IMR-90 (cell line): ENCODE measurements at regions not wholly inside any gene's neighbourhood (a gene's known extent, or its start where the extent isn't known, plus 50 kb on each side); places are given as distances from the start of the nearest gene placed in this dataset.

Experiments
- ATAC-seq: fragments of 200-7000 bp; cut with Tn5 transposase; 2 replicates; pipeline ENCODE4 v1.9.1; 2020; ENCODE audit warnings: low read depth, mild to moderate bottlenecking, moderate library complexity
- BruUV-seq: library from RNA; stranded (reverse); fragments of 400-500 nt; replicated peaks from 2 replicates; lab custom pipeline; 2021; lab: Mats Ljungman, UMichigan
- CTCF ChIA-PET: fragments of 300-600 bp; formaldehyde crosslinking; extraction: SDS; loops from one replicate; lab custom pipeline; 2021; ENCODE audit warnings: antibody characterized with exemption; lab: Yijun Ruan, JAX
- POLR2A ChIA-PET: fragments of 300-600 bp; sonication (Branson Sonifier 250); formaldehyde crosslinking; loops from one replicate; lab custom pipeline; 2022; ENCODE audit warnings: antibody characterized with exemption; ENCODE audit not compliant: unreplicated experiment; lab: Charles Lee
- DNase-seq: peaks from one replicate; pipeline ENCODE4 v3.0.0; 2013
- H2AFZ ChIP-seq: replicated peaks from 2 replicates; pipeline ENCODE3; 2013; ENCODE audit warnings: low read length, mild to moderate bottlenecking; ENCODE audit not compliant: poor library complexity
- H2AK5ac ChIP-seq: 2 replicates; pipeline ENCODE4 v1.6.1; 2013; ENCODE audit warnings: low read depth, low read length, inconsistent platforms
- H2AK9ac ChIP-seq: replicated peaks from 2 replicates; pipeline ENCODE3; 2013; ENCODE audit warnings: mild to moderate bottlenecking, low read depth, low read length, moderate library complexity; ENCODE audit not compliant: poor library complexity
- H2BK120ac ChIP-seq: 2 replicates; pipeline ENCODE4 v1.6.1; 2013; ENCODE audit warnings: low read depth, low read length, inconsistent platforms
- H2BK15ac ChIP-seq: 3 replicates; pipeline ENCODE4 v1.6.1; 2013; ENCODE audit warnings: low read depth, low read length, inconsistent platforms
- H2BK20ac ChIP-seq: 2 replicates; pipeline ENCODE4 v1.6.1; 2013; ENCODE audit warnings: low read depth, mild to moderate bottlenecking, inconsistent platforms, low read length, moderate library complexity
- H2BK5ac ChIP-seq: 2 replicates; pipeline ENCODE4 v1.6.1; 2013; ENCODE audit warnings: mild to moderate bottlenecking, low read depth, low read length, inconsistent platforms; ENCODE audit not compliant: poor library complexity, severe bottlenecking
- H3K14ac ChIP-seq: replicated peaks from 2 replicates; pipeline ENCODE4 v1.6.1; 2013; ENCODE audit warnings: low read depth, low read length, inconsistent platforms
- H3K18ac ChIP-seq: 2 replicates; pipeline ENCODE4 v1.6.1; 2013; ENCODE audit warnings: low read depth, low read length, control low read depth
- H3K23ac ChIP-seq: 2 replicates; pipeline ENCODE4 v1.6.1; 2013; ENCODE audit warnings: low read depth, low read length, inconsistent platforms
- H3K27ac ChIP-seq: 2 replicates; pipeline ENCODE4 v1.5.1; 2013; ENCODE audit warnings: mild to moderate bottlenecking, control low read depth, low read length; ENCODE audit not compliant: insufficient read depth
- H3K27me3 ChIP-seq: 2 replicates; pipeline ENCODE4 v1.6.1; 2013; ENCODE audit warnings: low read length; ENCODE audit not compliant: control insufficient read depth, insufficient read depth
- H3K36me3 ChIP-seq: 2 replicates; pipeline ENCODE4 v1.6.1; 2013; ENCODE audit warnings: low read length, mixed read lengths; ENCODE audit not compliant: control insufficient read depth, insufficient read depth
- H3K4ac ChIP-seq: 2 replicates; pipeline ENCODE4 v1.6.1; 2013; ENCODE audit warnings: low read depth, low read length, inconsistent platforms
- H3K4me1 ChIP-seq: 2 replicates; pipeline ENCODE4 v1.6.1; 2013; ENCODE audit warnings: low read length, mixed read lengths; ENCODE audit not compliant: control insufficient read depth, insufficient read depth
- H3K4me2 ChIP-seq: 2 replicates; pipeline ENCODE4 v1.6.1; 2013; ENCODE audit warnings: low read depth, mild to moderate bottlenecking, control low read depth, low read length, moderate library complexity
- H3K4me3 ChIP-seq: 2 replicates; pipeline ENCODE4 v1.5.1; 2013; ENCODE audit warnings: low read depth, mild to moderate bottlenecking, control low read depth, low read length, moderate library complexity; ENCODE audit not compliant: insufficient read depth
- H3K56ac ChIP-seq: 2 replicates; pipeline ENCODE4 v1.6.1; 2013; ENCODE audit warnings: low read length, inconsistent platforms; ENCODE audit not compliant: insufficient read depth; ENCODE audit errors: extremely low read depth
- H3K79me1 ChIP-seq, 2 experiments: 2 replicates each; pipeline ENCODE4 v1.6.1; 2013; ENCODE audit warnings: low read length in 2 of 2, inconsistent platforms in 1 of 2, low read depth in 1 of 2
- H3K9ac ChIP-seq: 2 replicates; pipeline ENCODE4 v1.6.1; 2013; ENCODE audit warnings: low read depth, low read length, control low read depth
- H3K9me1 ChIP-seq: 2 replicates; pipeline ENCODE4 v1.6.1; 2013; ENCODE audit warnings: low read length, inconsistent platforms; ENCODE audit not compliant: insufficient read depth
- H3K9me3 ChIP-seq: 2 replicates; pipeline ENCODE4 v1.6.1; 2013; ENCODE audit warnings: low read length; ENCODE audit not compliant: control insufficient read depth, insufficient read depth
- H4K20me1 ChIP-seq: 2 replicates; pipeline ENCODE4 v1.6.1; 2013; ENCODE audit warnings: low read length, inconsistent platforms; ENCODE audit not compliant: insufficient read depth
- H4K5ac ChIP-seq: 2 replicates; pipeline ENCODE4 v1.6.1; 2013; ENCODE audit warnings: mild to moderate bottlenecking, low read depth, low read length, control low read depth
- H4K8ac ChIP-seq, 2 experiments: 2 replicates each; pipeline ENCODE4 v1.6.1; 2013; ENCODE audit warnings: low read depth in 2 of 2, low read length in 2 of 2, control low read depth in 1 of 2, inconsistent platforms in 1 of 2
- H4K91ac ChIP-seq: 2 replicates; pipeline ENCODE4 v1.6.1; 2013; ENCODE audit warnings: low read depth, low read length, inconsistent platforms; ENCODE audit not compliant: insufficient read depth
- BHLHE40 ChIP-seq: fragments of 150-350 bp; IDR thresholded peaks from 2 replicates; pipeline ENCODE4 v1.6.1; 2016; ENCODE audit warnings: mild to moderate bottlenecking, low read depth, low read length
- CEBPB ChIP-seq: IDR thresholded peaks from 2 replicates; pipeline ENCODE4 v1.6.1; 2012; ENCODE audit warnings: low read depth, low read length, improper control_type of control experiment
- CHD1 ChIP-seq: IDR thresholded peaks from 2 replicates; pipeline ENCODE4 v1.6.1; 2012; ENCODE audit warnings: low read depth, low read length, improper control_type of control experiment
- CTCF ChIP-seq: conservative IDR thresholded peaks from 2 replicates; pipeline ENCODE4 v1.5.1; 2012; ENCODE audit warnings: mild to moderate bottlenecking, low read depth, low read length, improper control_type of control experiment
- ELK1 ChIP-seq: fragments of 150-350 bp; IDR thresholded peaks from 2 replicates; pipeline ENCODE4 v1.6.1; 2016; ENCODE audit warnings: low read depth, mild to moderate bottlenecking, low read length, moderate library complexity, borderline replicate concordance
- FOS ChIP-seq: fragments of 150-350 bp; IDR thresholded peaks from 2 replicates; pipeline ENCODE4 v1.6.1; 2016; ENCODE audit warnings: low read depth, low read length
- MAFK ChIP-seq: IDR thresholded peaks from 2 replicates; pipeline ENCODE4 v1.6.1; 2012; ENCODE audit warnings: low read depth, low read length, improper control_type of control experiment
- MAZ ChIP-seq: IDR thresholded peaks from 2 replicates; pipeline ENCODE4 v1.6.1; 2012; ENCODE audit warnings: low read depth, mild to moderate bottlenecking, low read length, improper control_type of control experiment, moderate library complexity, borderline replicate concordance
- MXI1 ChIP-seq: IDR thresholded peaks from 2 replicates; pipeline ENCODE4 v1.6.1; 2012; ENCODE audit warnings: low read depth, mild to moderate bottlenecking, low read length, moderate library complexity, borderline replicate concordance
- NFE2L2 ChIP-seq: fragments of 150-350 bp; IDR thresholded peaks from 2 replicates; pipeline ENCODE4 v1.6.1; 2016; ENCODE audit warnings: low read depth, mild to moderate bottlenecking, low read length
- POLR2A ChIP-seq: IDR thresholded peaks from 2 replicates; pipeline ENCODE4 v1.6.1; 2012; ENCODE audit warnings: mild to moderate bottlenecking, low read depth, low read length
- RAD21 ChIP-seq: IDR thresholded peaks from 2 replicates; pipeline ENCODE4 v1.6.1; 2012; ENCODE audit warnings: low read length, improper control_type of control experiment
- RCOR1 ChIP-seq: IDR thresholded peaks from 2 replicates; pipeline ENCODE4 v1.6.1; 2012; ENCODE audit warnings: mild to moderate bottlenecking, low read length, improper control_type of control experiment; ENCODE audit not compliant: insufficient replicate concordance
- RFX5 ChIP-seq: IDR thresholded peaks from 2 replicates; pipeline ENCODE4 v1.8.0; 2012; ENCODE audit warnings: low read depth, mild to moderate bottlenecking, low read length, moderate library complexity
- SMC3 ChIP-seq: fragments of 150-350 bp; IDR thresholded peaks from 2 replicates; pipeline ENCODE4 v1.6.1; 2016; ENCODE audit warnings: low read depth, mild to moderate bottlenecking, antibody characterized with exemption, low read length, moderate library complexity
- USF2 ChIP-seq: fragments of 150-350 bp; IDR thresholded peaks from 2 replicates; pipeline ENCODE4 v1.6.1; 2017; ENCODE audit warnings: mild to moderate bottlenecking, antibody characterized with exemption, low read length, low read depth
- WGBS, 2 experiments: methylation state at CpG; one replicate each; pipeline versions ENCODE4 v1.1.5 to v1.1.7; 2013; ENCODE audit warnings: missing lambda C conversion rate in 2 of 2; ENCODE audit not compliant: insufficient read length in 1 of 2; ENCODE audit errors: extremely low coverage in 2 of 2; 5-methylcytosine and 5-hydroxymethylcytosine counted together
- dilution Hi-C: fragments of 300-500 bp; cut with HindIII; formaldehyde crosslinking; loops from one replicate; pipeline ENCODE4 v1.14.3; 2018; ENCODE audit warnings: low sequenced_read_pairs; ENCODE audit not compliant: unreplicated experiment
- in situ Hi-C: fragments of 300-500 bp; cut with MboI; formaldehyde crosslinking; loops from 3 replicates; pipeline ENCODE4 v1.14.3; 2019; ENCODE audit warnings: low sequenced_read_pairs, inconsistent platforms, mixed read lengths
- intact Hi-C: fragments of 100-400 bp; cut with micrococcal nuclease; formaldehyde crosslinking; loops from 2 replicates; pipeline ENCODE4 v1.10.0; 2022

GRCh38 chr4:165627128-165627527 lies 245.9 kb upstream of the TLL1 start:
- Histone ChIP-seq H2BK120ac (no peak overlapping the region), H3K4me2 (no peak overlapping the region), H3K27me3 (no peaks in the 10 kb centered on the region), H2BK20ac (no peak overlapping the region), H4K91ac (no peak overlapping the region), H3K4me3 (no peak overlapping the region), H3K9me1 (no peaks in the 10 kb centered on the region), H3K9me3 (peaks cover 8% of the 10 kb centered on the region), H3K14ac (no peak overlapping the region), H4K20me1 (no peaks in the 10 kb centered on the region), H2BK15ac (no peak overlapping the region), H3K23ac (no peak overlapping the region), H3K18ac (no peak overlapping the region), H4K5ac (no peak overlapping the region), H2AK9ac (no peak overlapping the region), H3K9ac (no peak overlapping the region), H2BK5ac (no peak overlapping the region), H3K79me1 (no peaks in the 10 kb centered on the region), H4K8ac (no peak overlapping the region), H3K27ac (no peak overlapping the region), H3K56ac (no peak overlapping the region), H3K4ac (no peak overlapping the region), H3K36me3 (no peaks in the 10 kb centered on the region), H2AK5ac (no peak overlapping the region), H2AFZ (no peak overlapping the region), H3K4me1 (no peaks in the 10 kb centered on the region)
- TF ChIP-seq CEBPB (no peak), USF2 (no peak), RAD21 (no peak), SMC3 (no peak), ELK1 (no peak), MAFK (no peak), BHLHE40 (no peak), POLR2A (no peak), MXI1 (no peak), FOS (no peak), CTCF (no peak), MAZ (no peak), RFX5 (no peak), NFE2L2 (no peak), CHD1 (no peak), RCOR1 (no peak)
- no TSS peak for BruUV-seq
- DNase-seq (no peak), ATAC-seq (no peak)
- dilution Hi-C loops (no loop called here), intact Hi-C loops (no loop called here), in situ Hi-C loops (no loop called here)
- CTCF ChIA-PET = no interaction called here
- no CpG with 5 or more reads among the region's 3 CpGs for WGBS, 2 experiments
- POLR2A ChIA-PET = no interaction called here
